GM13977 (cell line): ENCODE measurements at regions not wholly inside any gene's neighbourhood (a gene's known extent, or its start where the extent isn't known, plus 50 kb on each side); places are given as distances from the start of the nearest gene placed in this dataset.

ENCODE experiments used
- DNase-seq: peaks from one replicate; pipeline ENCODE4 v3.0.0; 2012; ENCODE audit warnings: low spot score
- in situ Hi-C: fragments of 300-500 bp; cut with MboI; formaldehyde crosslinking; loops from one replicate; pipeline ENCODE4 v1.12.0; 2022; ENCODE audit warnings: low sequenced_read_pairs, low pct_unique_long_range_greater_than_20kb, mixed read lengths, inconsistent platforms; ENCODE audit not compliant: unreplicated experiment
- TF ChIP-seq, protein P1 (sequence below): IDR thresholded peaks from 2 replicates; pipeline ENCODE4 v1.5.1; 2012; ENCODE audit warnings: mild to moderate bottlenecking, control low read depth; ENCODE audit not compliant: insufficient read depth; ENCODE audit errors: extremely low read depth, missing control alignments

DNA sequence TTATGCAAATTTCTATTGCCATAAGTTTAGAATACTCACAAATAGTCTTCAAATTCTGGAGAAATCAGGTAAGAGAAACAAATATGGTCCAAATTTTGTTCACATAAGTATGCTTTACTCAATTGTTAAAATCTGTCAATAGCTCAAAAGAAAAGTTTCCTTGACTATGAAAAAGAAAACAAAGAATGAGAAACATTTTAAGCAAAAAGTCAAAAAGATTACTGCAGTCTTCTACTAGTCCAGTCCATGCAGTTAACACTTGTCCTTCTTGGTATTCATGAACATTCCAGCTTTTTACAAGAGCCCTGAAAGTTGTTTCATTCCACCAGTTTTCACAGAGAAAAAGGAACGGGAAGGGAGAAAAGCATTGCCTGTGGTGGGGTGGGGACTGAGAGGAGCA, 54.7 kb upstream of the ZXDA start:
- in situ Hi-C loops, result no loop called here
- no peak for DNase-seq
- TF ChIP-seq, protein P1, sequence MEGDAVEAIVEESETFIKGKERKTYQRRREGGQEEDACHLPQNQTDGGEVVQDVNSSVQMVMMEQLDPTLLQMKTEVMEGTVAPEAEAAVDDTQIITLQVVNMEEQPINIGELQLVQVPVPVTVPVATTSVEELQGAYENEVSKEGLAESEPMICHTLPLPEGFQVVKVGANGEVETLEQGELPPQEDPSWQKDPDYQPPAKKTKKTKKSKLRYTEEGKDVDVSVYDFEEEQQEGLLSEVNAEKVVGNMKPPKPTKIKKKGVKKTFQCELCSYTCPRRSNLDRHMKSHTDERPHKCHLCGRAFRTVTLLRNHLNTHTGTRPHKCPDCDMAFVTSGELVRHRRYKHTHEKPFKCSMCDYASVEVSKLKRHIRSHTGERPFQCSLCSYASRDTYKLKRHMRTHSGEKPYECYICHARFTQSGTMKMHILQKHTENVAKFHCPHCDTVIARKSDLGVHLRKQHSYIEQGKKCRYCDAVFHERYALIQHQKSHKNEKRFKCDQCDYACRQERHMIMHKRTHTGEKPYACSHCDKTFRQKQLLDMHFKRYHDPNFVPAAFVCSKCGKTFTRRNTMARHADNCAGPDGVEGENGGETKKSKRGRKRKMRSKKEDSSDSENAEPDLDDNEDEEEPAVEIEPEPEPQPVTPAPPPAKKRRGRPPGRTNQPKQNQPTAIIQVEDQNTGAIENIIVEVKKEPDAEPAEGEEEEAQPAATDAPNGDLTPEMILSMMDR, result no peak
